ENCODE measurements at regions not wholly inside any gene's neighbourhood (a gene's known extent, or its start where the extent isn't known, plus 50 kb on each side); places are given as distances from the start of the nearest gene placed in this dataset.

- Histone ChIP-seq H3K27ac (ENCODE audit: low read depth in 1 of 2, low read length in 2 of 2) (no peak overlapping the region), H4K20me1 (ENCODE audit: insufficient read depth, low read length) (no peaks in the 10 kb centered on the region), H3K9ac (ENCODE audit: insufficient read depth, low read length, poor library complexity, severe bottlenecking) (no peak overlapping the region), H2AFZ (ENCODE audit: insufficient read depth, low read depth, low read length, poor library complexity, severe bottlenecking) (no peak overlapping the region), H3K4me3 (replicated peaks in 1 of 3; ENCODE audit: low read depth in 2 of 3, low read length in 3 of 3) (no peak overlapping the region), H3K4me1 (ENCODE audit: control insufficient read depth in 1 of 2, insufficient read depth in 2 of 2, low read length in 2 of 2) (peaks cover 8 to 10% of the 10 kb centered on the region in 2 donors), H3K36me3 (replicated peaks in 1 of 2; ENCODE audit: control insufficient read depth in 1 of 2, insufficient read depth in 2 of 2, low read length in 2 of 2) (no peaks in the 10 kb centered on the region), H3K27me3 (ENCODE audit: control insufficient read depth in 2 of 2, insufficient read depth in 2 of 2, low read length in 2 of 2) (peaks cover 34 to 53% of the 10 kb centered on the region in 2 donors), H3K9me3 (replicated peaks in 1 of 2; ENCODE audit: control insufficient read depth in 1 of 2, insufficient read depth in 1 of 2, low read length in 2 of 2) (peaks cover 0 to 4% of the 10 kb centered on the region in 2 donors), H3K79me2 (ENCODE audit: insufficient read depth, low read length) (no peaks in the 10 kb centered on the region), H3K4me2 (replicated peaks; ENCODE audit: extremely low read depth, low read length, poor library complexity, severe bottlenecking) (no peak overlapping the region)
- peaks cover 42 to 70% (median 54%) of the 10 kb centered on the region in 3 donors for H3K27me3 Mint-ChIP-seq (ENCODE audit: low read depth in 3 of 3)
- peaks cover 0 to 16% (median 6%) of the 10 kb centered on the region in 7 donors for H3K9me3 Mint-ChIP-seq
- TF ChIP-seq CTCF (IDR thresholded peaks at IDR 0.05) = no peak
- WGBS (ENCODE audit: insufficient coverage) = 43% methylated on average over 1 of the region's 2 CpGs
- DNase-seq = no peak
- intact Hi-C loops (cut with micrococcal nuclease) = no loop called here
- peaks cover 0 to 5% of the 10 kb centered on the region in 2 donors for H3K36me3 Mint-ChIP-seq
- peaks cover 7% of the 10 kb centered on the region for H3K4me1 Mint-ChIP-seq
- H3K4me3 Mint-ChIP-seq = no peak overlapping the region
- no peak overlapping the region for H3K27ac Mint-ChIP-seq
Observed at GRCh38 chr6:5846889-5847288, 159.8 kb downstream of the NRN1 start.

GRCh38 chr6:5846335-5846734 is 160.4 kb downstream of the NRN1 start:
- H3K27ac Mint-ChIP-seq = no peak overlapping the region
- WGBS (ENCODE audit: insufficient coverage) = 100% methylated on average over 4 of the region's 7 CpGs

More at GRCh38 chr6:5846335-5846734, 160.4 kb downstream of the NRN1 start:
- Histone ChIP-seq H3K27ac (ENCODE audit: low read depth in 1 of 2, low read length in 2 of 2) (no peak overlapping the region), H3K4me1 (ENCODE audit: control insufficient read depth in 1 of 2, insufficient read depth in 2 of 2, low read length in 2 of 2) (peaks cover 5 to 7% of the 10 kb centered on the region in 2 donors), H3K27me3 (ENCODE audit: control insufficient read depth in 2 of 2, insufficient read depth in 2 of 2, low read length in 2 of 2) (peaks cover 29 to 48% of the 10 kb centered on the region in 2 donors), H3K4me2 (replicated peaks; ENCODE audit: extremely low read depth, low read length, poor library complexity, severe bottlenecking) (no peak overlapping the region), H3K79me2 (ENCODE audit: insufficient read depth, low read length) (no peaks in the 10 kb centered on the region), H3K4me3 (replicated peaks in 1 of 3; ENCODE audit: low read depth in 2 of 3, low read length in 3 of 3) (no peak overlapping the region), H3K36me3 (replicated peaks in 1 of 2; ENCODE audit: control insufficient read depth in 1 of 2, insufficient read depth in 2 of 2, low read length in 2 of 2) (no peaks in the 10 kb centered on the region), H2AFZ (ENCODE audit: insufficient read depth, low read depth, low read length, poor library complexity, severe bottlenecking) (no peak overlapping the region), H3K9ac (ENCODE audit: insufficient read depth, low read length, poor library complexity, severe bottlenecking) (no peak overlapping the region), H4K20me1 (ENCODE audit: insufficient read depth, low read length) (no peaks in the 10 kb centered on the region), H3K9me3 (replicated peaks in 1 of 2; ENCODE audit: control insufficient read depth in 1 of 2, insufficient read depth in 1 of 2, low read length in 2 of 2) (peaks cover 0 to 4% of the 10 kb centered on the region in 2 donors)
- no peak for TF ChIP-seq CTCF (IDR thresholded peaks at IDR 0.05)
- intact Hi-C loops (cut with micrococcal nuclease) = no loop called here
- Mint-ChIP-seq H3K9me3 (peaks cover 0 to 16% (median 3%) of the 10 kb centered on the region in 7 donors), H3K4me3 (no peak overlapping the region), H3K27me3 (ENCODE audit: low read depth in 3 of 3) (peaks cover 38 to 64% (median 49%) of the 10 kb centered on the region in 3 donors), H3K36me3 (peaks cover 0 to 2% of the 10 kb centered on the region in 2 donors), H3K4me1 (peaks cover 4% of the 10 kb centered on the region)
- DNase-seq = no peak

All from CD14-positive monocyte (primary cell).